Uterus (tissue), 3 donors: ENCODE measurements at regions not wholly inside any gene's neighbourhood (a gene's known extent, or its start where the extent isn't known, plus 50 kb on each side); places are given as distances from the start of the nearest gene placed in this dataset.

Source experiments
- DNase-seq, 2 donors: peaks; one replicate each; pipeline ENCODE4 v3.0.0-alpha.2; 2019 to 2020
- H3K27ac ChIP-seq, 2 donors: fragments of 200-600 bp; sonication (generic); 1 replicate in 1 of 2; 2 replicates in 1 of 2; pipeline ENCODE4 v1.5.1; 2016 to 2018
- H3K27me3 ChIP-seq, 2 donors: fragments of 200-600 bp; sonication (generic); one replicate each; pipeline ENCODE4 v1.5.1; 2018 to 2019; ENCODE audit warnings: control low read depth in 1 of 2
- H3K36me3 ChIP-seq, 2 donors: fragments of 200-600 bp; sonication (generic); one replicate each; pipeline ENCODE4 v1.5.1; 2019; ENCODE audit warnings: control low read depth in 1 of 2
- H3K4me1 ChIP-seq, 2 donors: fragments of 200-600 bp; sonication (generic); one replicate each; pipeline ENCODE4 v1.5.1; 2018 to 2019; ENCODE audit warnings: control low read depth in 1 of 2
- H3K4me3 ChIP-seq, 2 donors: fragments of 200-600 bp; sonication (generic); 1 replicate in 1 of 2; 2 replicates in 1 of 2; pipeline ENCODE4 v1.5.1; 2018 to 2019; ENCODE audit warnings: mild to moderate bottlenecking in 1 of 2
- H3K9me3 ChIP-seq, 2 donors: fragments of 200-600 bp; sonication (generic); one replicate each; pipeline ENCODE4 v1.5.1; 2019; ENCODE audit warnings: control low read depth in 1 of 2
- POLR2A ChIP-seq, 2 donors: fragments of 450-650 bp; IDR thresholded peaks; one replicate each; pipeline ENCODE4 v1.6.1; 2016; ENCODE audit warnings: antibody characterized with exemption in 2 of 2, mild to moderate bottlenecking in 1 of 2, moderate library complexity in 1 of 2
- intact Hi-C: fragments of 100-400 bp; cut with DNase I; formaldehyde crosslinking; loops from one replicate; pipeline ENCODE4 v1.15.1; 2023; ENCODE audit warnings: low total_unique reads
- TF ChIP-seq, protein P1 (sequence below), 4 experiments: fragments of 200-600 bp in 2 of 4; fragments of 450-650 bp in 2 of 4; sonication (generic) in 2 of 4; IDR thresholded peaks; one replicate each; pipeline ENCODE4 v1.5.1; 2016 to 2019; ENCODE audit warnings: antibody characterized with exemption in 4 of 4, mild to moderate bottlenecking in 2 of 4, moderate library complexity in 1 of 4
- donor health status: DM: yes; HTN: yes; CAD: no.

DNA sequence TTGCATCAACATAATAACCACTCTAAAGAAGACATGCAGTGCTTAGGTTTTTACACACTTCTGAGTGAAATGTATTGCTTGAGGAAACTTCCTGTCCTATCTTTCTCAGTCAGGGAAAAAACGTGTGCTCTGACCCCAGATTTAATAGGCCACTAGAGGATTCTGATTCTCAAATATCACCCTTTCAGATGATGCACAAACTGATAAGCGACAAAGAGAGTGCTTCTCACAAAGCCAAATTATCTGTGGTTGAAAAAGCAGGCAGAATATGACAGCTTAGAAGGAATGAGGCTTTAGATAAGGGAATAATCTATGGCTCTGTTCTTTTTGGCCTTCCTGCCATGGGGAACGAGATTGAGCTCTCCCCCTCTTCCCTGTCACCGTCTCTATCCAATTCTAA, 583.4 kb upstream of the SGO1 start:
- intact Hi-C loops = no loop called here
- no peak for TF ChIP-seq POLR2A (IDR thresholded peaks at IDR 0.05)
- TF ChIP-seq, protein P1, sequence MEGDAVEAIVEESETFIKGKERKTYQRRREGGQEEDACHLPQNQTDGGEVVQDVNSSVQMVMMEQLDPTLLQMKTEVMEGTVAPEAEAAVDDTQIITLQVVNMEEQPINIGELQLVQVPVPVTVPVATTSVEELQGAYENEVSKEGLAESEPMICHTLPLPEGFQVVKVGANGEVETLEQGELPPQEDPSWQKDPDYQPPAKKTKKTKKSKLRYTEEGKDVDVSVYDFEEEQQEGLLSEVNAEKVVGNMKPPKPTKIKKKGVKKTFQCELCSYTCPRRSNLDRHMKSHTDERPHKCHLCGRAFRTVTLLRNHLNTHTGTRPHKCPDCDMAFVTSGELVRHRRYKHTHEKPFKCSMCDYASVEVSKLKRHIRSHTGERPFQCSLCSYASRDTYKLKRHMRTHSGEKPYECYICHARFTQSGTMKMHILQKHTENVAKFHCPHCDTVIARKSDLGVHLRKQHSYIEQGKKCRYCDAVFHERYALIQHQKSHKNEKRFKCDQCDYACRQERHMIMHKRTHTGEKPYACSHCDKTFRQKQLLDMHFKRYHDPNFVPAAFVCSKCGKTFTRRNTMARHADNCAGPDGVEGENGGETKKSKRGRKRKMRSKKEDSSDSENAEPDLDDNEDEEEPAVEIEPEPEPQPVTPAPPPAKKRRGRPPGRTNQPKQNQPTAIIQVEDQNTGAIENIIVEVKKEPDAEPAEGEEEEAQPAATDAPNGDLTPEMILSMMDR (IDR thresholded peaks at IDR 0.05) = no peak
- Histone ChIP-seq H3K27ac (no peak overlapping the region), H3K27me3 (no peaks in the 10 kb centered on the region), H3K9me3 (no peaks in the 10 kb centered on the region), H3K36me3 (no peaks in the 10 kb centered on the region), H3K4me1 (no peaks in the 10 kb centered on the region), H3K4me3 (no peak overlapping the region)
- DNase-seq = no peak

DNA sequence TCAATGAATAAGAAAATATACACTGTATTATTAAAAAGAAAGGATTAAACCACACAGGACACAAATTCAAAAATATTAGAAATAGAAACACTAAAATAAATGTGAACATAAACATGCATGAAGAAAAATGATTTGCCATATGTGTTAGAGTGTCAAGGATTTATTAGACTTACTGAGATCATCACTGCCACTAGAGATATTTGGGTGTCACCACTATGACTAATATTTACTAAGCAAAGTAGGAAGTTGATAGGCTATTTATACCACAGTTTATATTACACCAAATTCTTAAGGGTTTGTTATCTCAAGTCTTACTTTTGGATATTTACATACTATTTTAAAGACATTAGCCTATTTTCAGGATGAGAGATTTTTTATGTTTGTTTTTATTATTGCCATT, 575.0 kb upstream of the SGO1 start:
- Histone ChIP-seq H3K4me3 (no peak overlapping the region), H3K4me1 (no peaks in the 10 kb centered on the region), H3K36me3 (no peaks in the 10 kb centered on the region), H3K9me3 (no peaks in the 10 kb centered on the region), H3K27me3 (no peaks in the 10 kb centered on the region), H3K27ac (no peak overlapping the region)
- TF ChIP-seq, protein P1 (IDR thresholded peaks at IDR 0.05) = no peak
- no peak for TF ChIP-seq POLR2A (IDR thresholded peaks at IDR 0.05)
- intact Hi-C loops = no loop called here
- no peak for DNase-seq

DNA sequence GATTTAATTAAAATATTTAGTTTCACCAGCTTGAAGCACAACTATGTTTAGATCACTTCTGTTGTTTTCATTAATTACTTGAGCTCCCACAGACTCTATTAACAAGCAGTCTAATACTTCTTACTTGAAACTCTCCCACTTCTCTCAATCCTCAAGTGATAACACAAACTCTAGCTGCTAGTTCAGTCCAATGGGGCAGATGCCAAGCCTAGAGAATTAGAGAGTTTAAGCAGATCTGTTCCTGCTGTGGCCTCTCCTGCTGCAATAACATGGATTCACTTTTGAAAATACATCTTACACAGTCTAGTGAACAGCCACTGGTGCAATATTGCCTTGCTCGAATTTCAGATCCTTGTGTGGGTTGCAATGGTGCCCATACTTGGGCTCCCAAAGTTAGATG, 566.4 kb upstream of the SGO1 start:
- no peaks in the 10 kb centered on the region for H3K36me3 ChIP-seq
- H3K4me3 ChIP-seq = no peak overlapping the region
- no peaks in the 10 kb centered on the region for H3K4me1 ChIP-seq
- H3K9me3 ChIP-seq = no peaks in the 10 kb centered on the region
- no peak for TF ChIP-seq POLR2A (IDR thresholded peaks at IDR 0.05)
- TF ChIP-seq, protein P1 (IDR thresholded peaks at IDR 0.05) = no peak
- no peaks in the 10 kb centered on the region for H3K27me3 ChIP-seq
- no peak overlapping the region for H3K27ac ChIP-seq
- DNase-seq = no peak
- intact Hi-C loops = no loop called here

DNA sequence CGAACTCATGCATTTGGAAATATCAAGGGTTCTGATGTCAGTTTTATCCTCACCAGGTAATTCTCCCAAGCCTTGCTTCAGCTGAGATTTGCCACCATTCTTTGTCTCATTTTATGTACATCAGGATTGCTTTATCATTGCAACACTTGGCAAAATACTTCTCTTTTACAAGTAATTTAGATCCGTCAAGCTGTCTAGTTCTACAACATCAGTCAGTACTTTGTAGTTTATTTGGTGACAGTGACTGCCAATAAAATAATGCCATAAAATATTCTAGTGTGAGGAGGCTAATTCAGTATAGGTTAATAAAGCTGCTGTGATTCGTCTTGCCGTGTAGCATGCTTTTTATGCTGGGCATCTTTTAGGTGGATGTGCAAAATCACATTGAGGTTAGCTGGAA, 565.3 kb upstream of the SGO1 start:
- no peak overlapping the region for H3K4me3 ChIP-seq
- intact Hi-C loops = no loop called here
- no peak overlapping the region for H3K27ac ChIP-seq
- H3K36me3 ChIP-seq = no peaks in the 10 kb centered on the region
- no peak for DNase-seq
- H3K4me1 ChIP-seq = no peaks in the 10 kb centered on the region
- no peaks in the 10 kb centered on the region for H3K27me3 ChIP-seq
- TF ChIP-seq, protein P1 (IDR thresholded peaks at IDR 0.05) = no peak
- no peak for TF ChIP-seq POLR2A (IDR thresholded peaks at IDR 0.05)
- H3K9me3 ChIP-seq = no peaks in the 10 kb centered on the region

DNA sequence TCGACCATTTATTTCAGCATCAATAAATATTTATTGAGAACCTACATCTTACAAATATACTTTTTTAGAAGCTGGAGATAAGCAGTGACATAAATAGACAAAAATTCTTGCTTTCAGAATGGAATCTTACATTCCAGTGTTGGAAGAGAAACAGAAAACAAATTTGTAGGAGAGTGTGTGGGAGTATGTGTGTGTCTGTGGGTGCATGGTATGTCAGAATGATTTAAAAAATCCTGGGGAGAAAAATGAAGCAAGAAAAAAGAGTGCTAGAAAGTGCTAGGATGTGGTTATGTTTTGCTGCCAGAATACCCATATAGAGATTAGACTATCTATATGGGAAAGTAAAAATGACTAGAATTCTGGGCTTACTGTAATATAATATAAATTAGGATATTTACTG, 561.7 kb upstream of the SGO1 start:
- Histone ChIP-seq H3K27ac (no peak overlapping the region), H3K9me3 (no peaks in the 10 kb centered on the region), H3K4me3 (no peak overlapping the region), H3K4me1 (no peaks in the 10 kb centered on the region), H3K27me3 (no peaks in the 10 kb centered on the region), H3K36me3 (no peaks in the 10 kb centered on the region)
- TF ChIP-seq, protein P1 (IDR thresholded peaks at IDR 0.05) = no peak
- TF ChIP-seq POLR2A (IDR thresholded peaks at IDR 0.05) = no peak
- DNase-seq = no peak
- intact Hi-C loops = no loop called here
